Stimulated activated naive CD4-positive, alpha-beta T cell (primary cell): ENCODE measurements at regions not wholly inside any gene's neighbourhood (a gene's known extent, or its start where the extent isn't known, plus 50 kb on each side); places are given as distances from the start of the nearest gene placed in this dataset.
"Not testable (repeated sequence)": the region's sequence is repeated elsewhere in the genome, so short reads cannot be mapped to it uniquely, and the experiment has no call there.

Experiments used
- DNase-seq, 6 experiments: peaks; one replicate each; lab custom pipeline; 2025; lab: John Stamatoyannopoulos, UW

- DNase-seq = not testable (repeated sequence)
These were observed 319.2 kb downstream of the SPATA31A1 start for GRCh38 chr9:39674437-39675210.

GRCh38 chr9:39675211-39675553 is 319.7 kb downstream of the SPATA31A1 start:
- DNase-seq = not testable (repeated sequence)

- DNase-seq = not testable (repeated sequence)
These were observed 323.2 kb downstream of the SPATA31A1 start for GRCh38 chr9:39678534-39679263.

- DNase-seq = not testable (repeated sequence)
These were observed 325.4 kb downstream of the SPATA31A1 start for GRCh38 chr9:39680694-39681401.

GRCh38 chr9:39728862-39729261 is 373.4 kb downstream of the SPATA31A1 start:
- not testable (repeated sequence) for DNase-seq

GRCh38 chr9:39744898-39745297 is 389.4 kb downstream of the SPATA31A1 start:
- not testable (repeated sequence) for DNase-seq

- DNase-seq = not testable (repeated sequence)
These were observed 420.1 kb downstream of the SPATA31A1 start for GRCh38 chr9:39775570-39775969.

- DNase-seq = not testable (repeated sequence)
These were observed 435.9 kb downstream of the SPATA31A1 start for GRCh38 chr9:39791356-39791755.

- DNase-seq = not testable (repeated sequence)
These were observed 442.5 kb downstream of the SPATA31A1 start for GRCh38 chr9:39797935-39798334.

GRCh38 chr9:39799252-39799651 is 443.8 kb downstream of the SPATA31A1 start:
- DNase-seq = not testable (repeated sequence)

GRCh38 chr9:39802561-39802960 is 447.1 kb downstream of the SPATA31A1 start:
- not testable (repeated sequence) for DNase-seq

- DNase-seq = peak in 5 of 6 experiments; percentile 36 to 91 (median 77)
These were observed 454.1 kb downstream of the SPATA31A1 start for GRCh38 chr9:39809401-39810226.

- DNase-seq = not testable (repeated sequence)
These were observed 454.9 kb downstream of the SPATA31A1 start for GRCh38 chr9:39810401-39810800.

GRCh38 chr9:39811615-39812014 is 456.1 kb downstream of the SPATA31A1 start:
- DNase-seq = not testable (repeated sequence)

GRCh38 chr9:39828457-39828856 is 473.0 kb downstream of the SPATA31A1 start:
- DNase-seq = not testable (repeated sequence)
